ENCODE measurements at regions not wholly inside any gene's neighbourhood (a gene's known extent, or its start where the extent isn't known, plus 50 kb on each side); places are given as distances from the start of the nearest gene placed in this dataset.

DNA sequence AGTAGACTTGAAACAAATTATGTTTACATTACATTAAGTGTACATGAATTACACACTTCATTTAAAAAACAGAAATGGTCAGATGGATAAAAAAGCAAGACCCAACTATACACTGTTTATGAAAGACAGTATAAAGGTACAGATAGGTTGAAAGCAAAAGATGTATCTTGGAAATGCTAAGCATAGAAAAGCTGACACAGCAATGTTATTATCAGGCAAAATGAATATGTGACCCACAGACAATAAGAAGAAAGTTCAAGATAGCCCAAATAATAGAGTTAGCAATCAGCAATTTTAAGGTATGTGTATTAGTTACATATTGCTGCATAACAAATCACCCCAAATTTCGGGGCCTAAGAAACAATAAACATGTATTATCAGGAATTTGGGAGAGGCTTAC, 153.5 kb downstream of the DHRS2 start:
- Histone ChIP-seq H3K36me3 (ENCODE audit: control insufficient read depth in 5 of 5, insufficient read depth in 5 of 5, low read length in 5 of 5) (no peaks in the 10 kb centered on the region), H3K9me3 (ENCODE audit: control insufficient read depth in 5 of 5, low read length in 5 of 5) (peaks cover 0 to 8% (median 3%) of the 10 kb centered on the region in 5 donors), H3K27ac (ENCODE audit: low read depth, low read length) (no peak overlapping the region), H3K27me3 (ENCODE audit: control insufficient read depth in 5 of 5, insufficient read depth in 4 of 5, low read length in 5 of 5) (no peaks in the 10 kb centered on the region), H3K4me1 (ENCODE audit: control insufficient read depth in 5 of 5, insufficient read depth in 5 of 5, low read length in 5 of 5) (no peaks in the 10 kb centered on the region), H3K9ac (ENCODE audit: low read length in 5 of 5) (no peak overlapping the region), H3K4me3 (ENCODE audit: low read depth in 1 of 5, low read length in 5 of 5) (no peak overlapping the region)

DNA sequence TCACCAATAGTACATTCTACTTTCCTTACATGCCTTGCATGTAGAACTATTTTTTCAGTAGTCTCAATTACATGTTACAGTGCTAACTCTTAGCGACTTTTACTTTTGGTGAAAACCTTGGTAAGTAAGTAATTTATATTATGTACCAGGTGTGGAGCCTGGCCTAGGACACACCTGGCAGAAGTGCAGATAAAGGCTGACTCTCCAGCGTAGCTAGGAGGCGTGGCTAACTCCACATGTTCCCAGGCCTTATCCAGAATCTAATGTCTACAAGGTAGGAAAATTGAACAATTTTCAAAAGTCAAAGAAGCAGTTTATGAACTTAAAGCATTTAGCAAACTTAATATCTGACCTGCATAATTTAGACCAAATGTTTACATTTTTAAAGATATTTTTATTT, 157.4 kb downstream of the DHRS2 start:
- Histone ChIP-seq H3K36me3 (ENCODE audit: control insufficient read depth in 5 of 5, insufficient read depth in 5 of 5, low read length in 5 of 5) (no peaks in the 10 kb centered on the region), H3K9me3 (ENCODE audit: control insufficient read depth in 5 of 5, low read length in 5 of 5) (peaks cover 0 to 8% (median 3%) of the 10 kb centered on the region in 5 donors), H3K9ac (ENCODE audit: low read length in 5 of 5) (no peak overlapping the region), H3K27me3 (ENCODE audit: control insufficient read depth in 5 of 5, insufficient read depth in 4 of 5, low read length in 5 of 5) (no peaks in the 10 kb centered on the region), H3K4me1 (ENCODE audit: control insufficient read depth in 5 of 5, insufficient read depth in 5 of 5, low read length in 5 of 5) (no peaks in the 10 kb centered on the region), H3K4me3 (ENCODE audit: low read depth in 1 of 5, low read length in 5 of 5) (no peak overlapping the region), H3K27ac (ENCODE audit: low read depth, low read length) (no peak overlapping the region)

GRCh38 chr14:23800811-23801210, 152.8 kb upstream of the DHRS4 start:
- Histone ChIP-seq H3K4me1 (ENCODE audit: control insufficient read depth in 5 of 5, insufficient read depth in 5 of 5, low read length in 5 of 5) (no peaks in the 10 kb centered on the region), H3K9ac (ENCODE audit: low read length in 5 of 5) (no peak overlapping the region), H3K27ac (ENCODE audit: low read depth, low read length) (no peak overlapping the region), H3K27me3 (ENCODE audit: control insufficient read depth in 5 of 5, insufficient read depth in 4 of 5, low read length in 5 of 5) (no peaks in the 10 kb centered on the region), H3K36me3 (ENCODE audit: control insufficient read depth in 5 of 5, insufficient read depth in 5 of 5, low read length in 5 of 5) (no peaks in the 10 kb centered on the region), H3K9me3 (ENCODE audit: control insufficient read depth in 5 of 5, low read length in 5 of 5) (peaks cover 0 to 12% (median 6%) of the 10 kb centered on the region in 5 donors), H3K4me3 (ENCODE audit: low read depth in 1 of 5, low read length in 5 of 5) (no peak overlapping the region)

- Histone ChIP-seq H3K27me3 (ENCODE audit: control insufficient read depth in 5 of 5, insufficient read depth in 4 of 5, low read length in 5 of 5) (no peaks in the 10 kb centered on the region), H3K4me1 (ENCODE audit: control insufficient read depth in 5 of 5, insufficient read depth in 5 of 5, low read length in 5 of 5) (no peaks in the 10 kb centered on the region), H3K4me3 (ENCODE audit: low read depth in 1 of 5, low read length in 5 of 5) (no peak overlapping the region), H3K9me3 (ENCODE audit: control insufficient read depth in 5 of 5, low read length in 5 of 5) (peaks cover 0 to 14% (median 6%) of the 10 kb centered on the region in 5 donors), H3K36me3 (ENCODE audit: control insufficient read depth in 5 of 5, insufficient read depth in 5 of 5, low read length in 5 of 5) (no peaks in the 10 kb centered on the region), H3K27ac (ENCODE audit: low read depth, low read length) (no peak overlapping the region), H3K9ac (ENCODE audit: low read length in 5 of 5) (no peak overlapping the region)
Observed at GRCh38 chr14:23801766-23802165, 151.8 kb upstream of the DHRS4 start.

- no peak overlapping the region for H3K9ac ChIP-seq (ENCODE audit: low read length in 5 of 5)
- H3K4me3 ChIP-seq (ENCODE audit: low read depth in 1 of 5, low read length in 5 of 5) = no peak overlapping the region
- H3K27ac ChIP-seq (ENCODE audit: low read depth, low read length) = no peak overlapping the region
- no peaks in the 10 kb centered on the region for H3K4me1 ChIP-seq (ENCODE audit: control insufficient read depth in 5 of 5, insufficient read depth in 5 of 5, low read length in 5 of 5)
- H3K9me3 ChIP-seq (ENCODE audit: control insufficient read depth in 5 of 5, low read length in 5 of 5) = peaks cover 0 to 14% (median 6%) of the 10 kb centered on the region in 5 donors
- H3K36me3 ChIP-seq (ENCODE audit: control insufficient read depth in 5 of 5, insufficient read depth in 5 of 5, low read length in 5 of 5) = no peaks in the 10 kb centered on the region
- no peaks in the 10 kb centered on the region for H3K27me3 ChIP-seq (ENCODE audit: control insufficient read depth in 5 of 5, insufficient read depth in 4 of 5, low read length in 5 of 5)
Observed at GRCh38 chr14:23804817-23805216, 148.8 kb upstream of the DHRS4 start.

DNA sequence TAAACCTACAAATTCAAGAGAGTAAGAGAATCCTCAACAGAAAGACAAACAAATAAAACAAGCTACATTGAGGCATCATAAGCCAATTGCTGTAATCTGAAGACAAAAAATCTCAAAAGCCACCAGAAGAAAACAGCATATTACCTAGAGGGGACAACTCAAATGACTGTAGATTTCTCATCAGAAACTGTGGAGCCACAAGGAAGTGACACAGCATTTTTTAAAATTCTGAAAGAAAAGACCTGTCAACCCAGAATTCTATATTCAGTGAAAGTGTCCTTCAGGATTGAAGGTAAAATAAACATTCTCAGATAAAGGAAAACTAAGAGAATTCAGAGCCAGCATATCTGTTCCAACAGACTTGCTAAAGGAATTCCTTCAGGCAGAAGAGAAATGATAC, 147.8 kb upstream of the DHRS4 start:
- Histone ChIP-seq H3K9me3 (ENCODE audit: control insufficient read depth in 5 of 5, low read length in 5 of 5) (peaks cover 0 to 14% (median 6%) of the 10 kb centered on the region in 5 donors), H3K4me1 (ENCODE audit: control insufficient read depth in 5 of 5, insufficient read depth in 5 of 5, low read length in 5 of 5) (no peaks in the 10 kb centered on the region), H3K4me3 (ENCODE audit: low read depth in 1 of 5, low read length in 5 of 5) (no peak overlapping the region), H3K27me3 (ENCODE audit: control insufficient read depth in 5 of 5, insufficient read depth in 4 of 5, low read length in 5 of 5) (no peaks in the 10 kb centered on the region), H3K9ac (ENCODE audit: low read length in 5 of 5) (no peak overlapping the region), H3K27ac (ENCODE audit: low read depth, low read length) (no peak overlapping the region), H3K36me3 (ENCODE audit: control insufficient read depth in 5 of 5, insufficient read depth in 5 of 5, low read length in 5 of 5) (no peaks in the 10 kb centered on the region)

- Histone ChIP-seq H3K4me3 (ENCODE audit: low read depth in 1 of 5, low read length in 5 of 5) (no peak overlapping the region), H3K36me3 (ENCODE audit: control insufficient read depth in 5 of 5, insufficient read depth in 5 of 5, low read length in 5 of 5) (no peaks in the 10 kb centered on the region), H3K27ac (ENCODE audit: low read depth, low read length) (no peak overlapping the region), H3K27me3 (ENCODE audit: control insufficient read depth in 5 of 5, insufficient read depth in 4 of 5, low read length in 5 of 5) (no peaks in the 10 kb centered on the region), H3K9ac (ENCODE audit: low read length in 5 of 5) (no peak overlapping the region), H3K9me3 (ENCODE audit: control insufficient read depth in 5 of 5, low read length in 5 of 5) (peaks cover 2 to 10% (median 9%) of the 10 kb centered on the region in 5 donors), H3K4me1 (ENCODE audit: control insufficient read depth in 5 of 5, insufficient read depth in 5 of 5, low read length in 5 of 5) (no peaks in the 10 kb centered on the region)
Observed at GRCh38 chr14:23814527-23815256, 138.9 kb upstream of the DHRS4 start.

- Histone ChIP-seq H3K27ac (ENCODE audit: low read depth, low read length) (no peak overlapping the region), H3K27me3 (ENCODE audit: control insufficient read depth in 5 of 5, insufficient read depth in 4 of 5, low read length in 5 of 5) (no peaks in the 10 kb centered on the region), H3K4me3 (ENCODE audit: low read depth in 1 of 5, low read length in 5 of 5) (no peak overlapping the region), H3K9ac (ENCODE audit: low read length in 5 of 5) (no peak overlapping the region), H3K4me1 (ENCODE audit: control insufficient read depth in 5 of 5, insufficient read depth in 5 of 5, low read length in 5 of 5) (no peaks in the 10 kb centered on the region), H3K9me3 (ENCODE audit: control insufficient read depth in 5 of 5, low read length in 5 of 5) (peaks cover 2 to 10% (median 9%) of the 10 kb centered on the region in 5 donors), H3K36me3 (ENCODE audit: control insufficient read depth in 5 of 5, insufficient read depth in 5 of 5, low read length in 5 of 5) (no peaks in the 10 kb centered on the region)
Observed at GRCh38 chr14:23816371-23816770, 137.2 kb upstream of the DHRS4 start.

- no peaks in the 10 kb centered on the region for H3K27me3 ChIP-seq (ENCODE audit: control insufficient read depth in 5 of 5, insufficient read depth in 4 of 5, low read length in 5 of 5)
- peak overlapping the region in 1 of 5 donors; percentile 17 for H3K4me3 ChIP-seq (ENCODE audit: low read depth in 1 of 5, low read length in 5 of 5)
- no peaks in the 10 kb centered on the region for H3K36me3 ChIP-seq (ENCODE audit: control insufficient read depth in 5 of 5, insufficient read depth in 5 of 5, low read length in 5 of 5)
- no peak overlapping the region for H3K9ac ChIP-seq (ENCODE audit: low read length in 5 of 5)
- no peak overlapping the region for H3K27ac ChIP-seq (ENCODE audit: low read depth, low read length)
- peaks cover 2 to 10% (median 9%) of the 10 kb centered on the region in 5 donors for H3K9me3 ChIP-seq (ENCODE audit: control insufficient read depth in 5 of 5, low read length in 5 of 5)
- no peaks in the 10 kb centered on the region for H3K4me1 ChIP-seq (ENCODE audit: control insufficient read depth in 5 of 5, insufficient read depth in 5 of 5, low read length in 5 of 5)
Observed at GRCh38 chr14:23817164-23817767, 136.3 kb upstream of the DHRS4 start.

GRCh38 chr14:23827100-23827892, 126.3 kb upstream of the DHRS4 start:
- H3K36me3 ChIP-seq (ENCODE audit: control insufficient read depth in 5 of 5, insufficient read depth in 5 of 5, low read length in 5 of 5) = no peaks in the 10 kb centered on the region

More at GRCh38 chr14:23827100-23827892, 126.3 kb upstream of the DHRS4 start:
- Histone ChIP-seq H3K4me1 (ENCODE audit: control insufficient read depth in 5 of 5, insufficient read depth in 5 of 5, low read length in 5 of 5) (no peaks in the 10 kb centered on the region), H3K27me3 (ENCODE audit: control insufficient read depth in 5 of 5, insufficient read depth in 4 of 5, low read length in 5 of 5) (no peaks in the 10 kb centered on the region), H3K9ac (ENCODE audit: low read length in 5 of 5) (no peak overlapping the region), H3K4me3 (ENCODE audit: low read depth in 1 of 5, low read length in 5 of 5) (no peak overlapping the region), H3K27ac (ENCODE audit: low read depth, low read length) (no peak overlapping the region), H3K9me3 (ENCODE audit: control insufficient read depth in 5 of 5, low read length in 5 of 5) (no peaks in the 10 kb centered on the region)
